WTC11 (cell line): ENCODE measurements at regions not wholly inside any gene's neighbourhood (a gene's known extent, or its start where the extent isn't known, plus 50 kb on each side); places are given as distances from the start of the nearest gene placed in this dataset.

Experiments
- CREB1 ChIP-seq: sonication (generic); formaldehyde crosslinking; IDR thresholded peaks from 2 replicates; pipeline ENCODE4 v1.8.0; 2023; ENCODE audit warnings: mild to moderate bottlenecking, missing genetic modification reagents
- ESRRA ChIP-seq: sonication (generic); formaldehyde crosslinking; IDR thresholded peaks from 2 replicates; pipeline ENCODE4 v1.8.1; 2022; ENCODE audit warnings: mild to moderate bottlenecking, missing genetic modification reagents, borderline replicate concordance
- JUN ChIP-seq: sonication (generic); formaldehyde crosslinking; IDR thresholded peaks from 2 replicates; pipeline ENCODE4 v1.8.0; 2023; ENCODE audit warnings: mild to moderate bottlenecking, missing genetic modification reagents
- NR3C1 ChIP-seq: sonication (generic); formaldehyde crosslinking; conservative IDR thresholded peaks from 2 replicates; pipeline ENCODE4 v1.8.1; 2023; ENCODE audit warnings: low read depth, mild to moderate bottlenecking, missing genetic modification reagents
- SP1 ChIP-seq: sonication (generic); formaldehyde crosslinking; conservative IDR thresholded peaks from 2 replicates; pipeline ENCODE4 v1.8.1; 2022; ENCODE audit warnings: missing genetic modification reagents
- TEAD4 ChIP-seq: sonication (generic); formaldehyde crosslinking; IDR thresholded peaks from 2 replicates; pipeline ENCODE4 v1.8.0; 2022; ENCODE audit warnings: mild to moderate bottlenecking, missing genetic modification reagents
- ZNF423 ChIP-seq: fragments of 250-450 bp; sonication (Bioruptor Pico); IDR thresholded peaks from 2 replicates; pipeline ENCODE4 v2.1.2; 2022; ENCODE audit warnings: mild to moderate bottlenecking, moderate library complexity
- TF ChIP-seq, protein P1 (sequence below): fragments of 200-600 bp; IDR thresholded peaks from 2 replicates; pipeline ENCODE4 v1.8.0; 2022; ENCODE audit warnings: antibody characterized with exemption
- TF ChIP-seq, protein P2 (sequence below): sonication (generic); formaldehyde crosslinking; IDR thresholded peaks from 2 replicates; pipeline ENCODE4 v1.8.0; 2022; ENCODE audit warnings: mild to moderate bottlenecking, missing genetic modification reagents
- TF ChIP-seq, protein P3 (sequence below): sonication (generic); formaldehyde crosslinking; IDR thresholded peaks from 2 replicates; pipeline ENCODE4 v1.8.0; 2023; ENCODE audit warnings: missing genetic modification reagents, mild to moderate bottlenecking, borderline replicate concordance
- TF ChIP-seq, protein P4 (sequence below): sonication (generic); formaldehyde crosslinking; IDR thresholded peaks from 2 replicates; pipeline ENCODE4 v1.8.1; 2023; ENCODE audit warnings: mild to moderate bottlenecking, moderate library complexity, missing genetic modification reagents
- TF ChIP-seq, protein P5 (sequence below): sonication (generic); formaldehyde crosslinking; IDR thresholded peaks from 2 replicates; pipeline ENCODE4 v1.8.1; 2022; ENCODE audit warnings: low read depth, mild to moderate bottlenecking, moderate library complexity, missing genetic modification reagents, borderline replicate concordance

DNA sequence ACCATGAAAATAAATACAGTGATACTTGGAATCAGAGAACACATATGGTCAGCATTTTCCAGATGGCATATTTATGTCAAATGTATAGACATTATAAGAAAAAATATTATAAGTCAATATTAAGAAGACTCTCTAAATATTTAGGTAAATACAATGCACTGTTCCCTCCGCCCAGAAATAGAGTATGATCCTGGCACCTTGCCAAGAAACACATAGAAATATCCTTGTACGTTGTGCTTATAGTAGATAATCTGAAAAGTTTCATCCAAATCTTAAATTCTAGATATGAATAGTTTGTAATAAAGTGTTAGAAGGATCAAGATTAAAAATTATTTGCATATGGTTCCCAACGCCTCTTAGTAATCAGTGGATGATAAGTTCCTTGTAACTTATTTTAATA lies 645.8 kb upstream of the GJE1 start:
- TF ChIP-seq, protein P1, sequence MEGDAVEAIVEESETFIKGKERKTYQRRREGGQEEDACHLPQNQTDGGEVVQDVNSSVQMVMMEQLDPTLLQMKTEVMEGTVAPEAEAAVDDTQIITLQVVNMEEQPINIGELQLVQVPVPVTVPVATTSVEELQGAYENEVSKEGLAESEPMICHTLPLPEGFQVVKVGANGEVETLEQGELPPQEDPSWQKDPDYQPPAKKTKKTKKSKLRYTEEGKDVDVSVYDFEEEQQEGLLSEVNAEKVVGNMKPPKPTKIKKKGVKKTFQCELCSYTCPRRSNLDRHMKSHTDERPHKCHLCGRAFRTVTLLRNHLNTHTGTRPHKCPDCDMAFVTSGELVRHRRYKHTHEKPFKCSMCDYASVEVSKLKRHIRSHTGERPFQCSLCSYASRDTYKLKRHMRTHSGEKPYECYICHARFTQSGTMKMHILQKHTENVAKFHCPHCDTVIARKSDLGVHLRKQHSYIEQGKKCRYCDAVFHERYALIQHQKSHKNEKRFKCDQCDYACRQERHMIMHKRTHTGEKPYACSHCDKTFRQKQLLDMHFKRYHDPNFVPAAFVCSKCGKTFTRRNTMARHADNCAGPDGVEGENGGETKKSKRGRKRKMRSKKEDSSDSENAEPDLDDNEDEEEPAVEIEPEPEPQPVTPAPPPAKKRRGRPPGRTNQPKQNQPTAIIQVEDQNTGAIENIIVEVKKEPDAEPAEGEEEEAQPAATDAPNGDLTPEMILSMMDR, result no peak
- TF ChIP-seq ESRRA (CRISPR knock-in tag), result no peak
- TF ChIP-seq, protein P2, sequence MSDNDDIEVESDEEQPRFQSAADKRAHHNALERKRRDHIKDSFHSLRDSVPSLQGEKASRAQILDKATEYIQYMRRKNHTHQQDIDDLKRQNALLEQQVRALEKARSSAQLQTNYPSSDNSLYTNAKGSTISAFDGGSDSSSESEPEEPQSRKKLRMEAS, result no peak
- TF ChIP-seq CREB1 (CRISPR knock-in tag), result no peak
- TF ChIP-seq, protein P3, sequence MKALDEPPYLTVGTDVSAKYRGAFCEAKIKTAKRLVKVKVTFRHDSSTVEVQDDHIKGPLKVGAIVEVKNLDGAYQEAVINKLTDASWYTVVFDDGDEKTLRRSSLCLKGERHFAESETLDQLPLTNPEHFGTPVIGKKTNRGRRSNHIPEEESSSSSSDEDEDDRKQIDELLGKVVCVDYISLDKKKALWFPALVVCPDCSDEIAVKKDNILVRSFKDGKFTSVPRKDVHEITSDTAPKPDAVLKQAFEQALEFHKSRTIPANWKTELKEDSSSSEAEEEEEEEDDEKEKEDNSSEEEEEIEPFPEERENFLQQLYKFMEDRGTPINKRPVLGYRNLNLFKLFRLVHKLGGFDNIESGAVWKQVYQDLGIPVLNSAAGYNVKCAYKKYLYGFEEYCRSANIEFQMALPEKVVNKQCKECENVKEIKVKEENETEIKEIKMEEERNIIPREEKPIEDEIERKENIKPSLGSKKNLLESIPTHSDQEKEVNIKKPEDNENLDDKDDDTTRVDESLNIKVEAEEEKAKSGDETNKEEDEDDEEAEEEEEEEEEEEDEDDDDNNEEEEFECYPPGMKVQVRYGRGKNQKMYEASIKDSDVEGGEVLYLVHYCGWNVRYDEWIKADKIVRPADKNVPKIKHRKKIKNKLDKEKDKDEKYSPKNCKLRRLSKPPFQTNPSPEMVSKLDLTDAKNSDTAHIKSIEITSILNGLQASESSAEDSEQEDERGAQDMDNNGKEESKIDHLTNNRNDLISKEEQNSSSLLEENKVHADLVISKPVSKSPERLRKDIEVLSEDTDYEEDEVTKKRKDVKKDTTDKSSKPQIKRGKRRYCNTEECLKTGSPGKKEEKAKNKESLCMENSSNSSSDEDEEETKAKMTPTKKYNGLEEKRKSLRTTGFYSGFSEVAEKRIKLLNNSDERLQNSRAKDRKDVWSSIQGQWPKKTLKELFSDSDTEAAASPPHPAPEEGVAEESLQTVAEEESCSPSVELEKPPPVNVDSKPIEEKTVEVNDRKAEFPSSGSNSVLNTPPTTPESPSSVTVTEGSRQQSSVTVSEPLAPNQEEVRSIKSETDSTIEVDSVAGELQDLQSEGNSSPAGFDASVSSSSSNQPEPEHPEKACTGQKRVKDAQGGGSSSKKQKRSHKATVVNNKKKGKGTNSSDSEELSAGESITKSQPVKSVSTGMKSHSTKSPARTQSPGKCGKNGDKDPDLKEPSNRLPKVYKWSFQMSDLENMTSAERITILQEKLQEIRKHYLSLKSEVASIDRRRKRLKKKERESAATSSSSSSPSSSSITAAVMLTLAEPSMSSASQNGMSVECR (CRISPR knock-in tag), result no peak
- TF ChIP-seq TEAD4 (CRISPR knock-in tag), result no peak
- TF ChIP-seq ZNF423, result no peak
- TF ChIP-seq JUN (CRISPR knock-in tag), result no peak
- TF ChIP-seq SP1 (CRISPR knock-in tag), result no peak
- TF ChIP-seq NR3C1, result no peak
- TF ChIP-seq, protein P4, sequence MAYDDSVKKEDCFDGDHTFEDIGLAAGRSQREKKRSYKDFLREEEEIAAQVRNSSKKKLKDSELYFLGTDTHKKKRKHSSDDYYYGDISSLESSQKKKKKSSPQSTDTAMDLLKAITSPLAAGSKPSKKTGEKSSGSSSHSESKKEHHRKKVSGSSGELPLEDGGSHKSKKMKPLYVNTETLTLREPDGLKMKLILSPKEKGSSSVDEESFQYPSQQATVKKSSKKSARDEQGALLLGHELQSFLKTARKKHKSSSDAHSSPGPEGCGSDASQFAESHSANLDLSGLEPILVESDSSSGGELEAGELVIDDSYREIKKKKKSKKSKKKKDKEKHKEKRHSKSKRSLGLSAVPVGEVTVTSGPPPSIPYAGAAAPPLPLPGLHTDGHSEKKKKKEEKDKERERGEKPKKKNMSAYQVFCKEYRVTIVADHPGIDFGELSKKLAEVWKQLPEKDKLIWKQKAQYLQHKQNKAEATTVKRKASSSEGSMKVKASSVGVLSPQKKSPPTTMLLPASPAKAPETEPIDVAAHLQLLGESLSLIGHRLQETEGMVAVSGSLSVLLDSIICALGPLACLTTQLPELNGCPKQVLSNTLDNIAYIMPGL, result no peak
- TF ChIP-seq, protein P5, sequence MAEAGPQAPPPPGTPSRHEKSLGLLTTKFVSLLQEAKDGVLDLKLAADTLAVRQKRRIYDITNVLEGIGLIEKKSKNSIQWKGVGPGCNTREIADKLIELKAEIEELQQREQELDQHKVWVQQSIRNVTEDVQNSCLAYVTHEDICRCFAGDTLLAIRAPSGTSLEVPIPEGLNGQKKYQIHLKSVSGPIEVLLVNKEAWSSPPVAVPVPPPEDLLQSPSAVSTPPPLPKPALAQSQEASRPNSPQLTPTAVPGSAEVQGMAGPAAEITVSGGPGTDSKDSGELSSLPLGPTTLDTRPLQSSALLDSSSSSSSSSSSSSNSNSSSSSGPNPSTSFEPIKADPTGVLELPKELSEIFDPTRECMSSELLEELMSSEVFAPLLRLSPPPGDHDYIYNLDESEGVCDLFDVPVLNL (CRISPR knock-in tag), result no peak
